GM21526 (cell line): ENCODE measurements at regions not wholly inside any gene's neighbourhood (a gene's known extent, or its start where the extent isn't known, plus 50 kb on each side); places are given as distances from the start of the nearest gene placed in this dataset.
A peak's percentile ranks its signal among the peaks of the same experiment; 100 is the strongest.
"Not testable (repeated sequence)": the region's sequence is repeated elsewhere in the genome, so short reads cannot be mapped to it uniquely, and the experiment has no call there.

Experiments
- ATAC-seq: cut with Tn5 transposase; IDR thresholded peaks from one replicate; pipeline ENCODE4 v1.9.1; 2021; ENCODE audit warnings: moderate library complexity; ENCODE audit not compliant: unreplicated experiment, low FRiP score

DNA sequence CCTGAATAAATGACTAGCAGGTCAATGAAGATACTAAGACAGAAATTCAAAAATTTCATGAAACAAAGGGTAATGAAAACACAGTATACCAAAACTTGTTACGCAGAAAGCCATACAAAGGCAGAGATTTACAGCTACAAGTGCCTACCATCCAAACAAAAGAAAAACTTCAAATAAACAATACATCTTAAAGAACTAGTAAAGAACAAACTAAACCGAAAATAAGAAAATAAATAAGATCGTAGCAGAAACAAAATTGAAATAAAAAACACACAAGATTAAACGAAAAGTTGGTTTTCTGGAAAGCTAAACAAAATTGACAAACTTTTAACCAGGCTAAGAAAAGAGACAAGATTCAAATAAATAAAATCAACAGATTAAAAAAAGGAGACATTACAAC lies 51.5 kb downstream of the VPREB1 start:
- ATAC-seq: not testable (repeated sequence)

DNA sequence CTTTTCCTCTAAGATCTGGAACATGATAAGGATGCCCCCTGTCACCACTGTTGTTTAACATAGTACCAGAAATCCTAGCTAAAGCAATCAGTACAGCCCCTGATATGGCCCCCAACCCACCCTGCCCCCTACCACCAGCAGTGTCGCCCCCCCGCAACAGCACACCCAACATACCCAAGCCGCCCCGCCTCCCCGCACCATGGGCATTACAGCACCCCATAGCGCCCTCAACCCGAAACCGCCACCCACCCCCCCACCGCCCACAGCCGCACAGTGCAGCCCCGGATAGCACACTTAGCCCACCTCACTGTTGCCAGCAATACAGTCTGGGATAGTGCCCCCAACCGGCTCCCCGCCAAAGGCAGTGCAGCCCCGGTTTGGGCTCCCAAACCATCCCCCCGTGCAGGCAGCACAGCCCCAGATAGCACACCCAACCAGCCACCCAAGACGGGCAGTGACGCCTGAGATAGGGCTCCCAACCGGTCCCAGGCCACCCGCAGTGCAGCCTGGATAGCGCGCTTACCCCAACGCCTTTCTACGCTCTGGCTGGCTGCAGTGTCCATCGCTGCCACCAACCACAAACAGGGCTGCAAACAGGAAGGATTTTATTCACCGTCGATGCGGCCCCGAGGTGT lies 52.7 kb downstream of the VPREB1 start:
- ATAC-seq: not testable (repeated sequence)

DNA sequence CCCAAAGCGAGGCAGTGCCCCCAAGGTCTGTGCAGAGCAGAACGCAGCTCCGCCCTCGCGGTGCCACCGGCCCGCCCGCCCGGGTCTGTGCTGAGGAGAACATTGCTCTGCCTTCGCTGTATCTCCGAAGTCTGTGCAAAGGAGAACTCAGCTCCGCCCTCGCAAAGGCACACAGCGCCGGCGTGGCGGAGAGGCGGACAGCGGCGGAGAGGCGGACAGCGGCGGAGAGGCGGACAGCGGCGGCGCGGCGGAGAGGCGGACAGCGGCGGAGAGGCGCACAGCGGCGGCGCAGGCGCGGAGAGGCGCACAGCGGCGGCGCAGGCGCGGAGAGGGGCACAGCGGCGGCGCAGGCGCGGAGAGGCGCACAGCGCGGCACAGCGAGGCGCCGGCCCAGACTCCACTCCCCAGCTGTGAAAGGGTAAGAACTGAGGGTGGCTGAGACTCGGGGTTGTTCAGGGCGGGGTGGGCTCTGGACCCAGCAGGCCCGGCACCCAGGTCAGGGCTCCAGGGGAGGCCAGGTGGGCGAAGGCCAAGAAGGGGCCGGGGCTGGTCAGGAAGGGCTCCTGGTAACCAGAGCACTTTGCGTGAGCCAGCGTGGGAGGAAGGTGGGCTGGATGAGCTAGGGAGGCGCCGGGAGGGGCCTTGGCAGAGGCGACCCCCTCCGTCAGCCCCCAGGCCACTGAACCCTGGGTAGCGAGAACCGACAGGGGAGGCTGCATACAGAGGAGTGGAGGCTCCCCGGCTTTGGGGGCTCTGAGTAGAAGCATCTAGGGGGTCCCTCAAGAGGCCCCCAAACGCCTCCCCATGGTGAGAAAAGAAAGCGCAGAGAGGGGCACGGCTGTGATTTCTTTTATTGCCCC lies 53.4 kb downstream of the VPREB1 start:
- ATAC-seq: peak; percentile 79

DNA sequence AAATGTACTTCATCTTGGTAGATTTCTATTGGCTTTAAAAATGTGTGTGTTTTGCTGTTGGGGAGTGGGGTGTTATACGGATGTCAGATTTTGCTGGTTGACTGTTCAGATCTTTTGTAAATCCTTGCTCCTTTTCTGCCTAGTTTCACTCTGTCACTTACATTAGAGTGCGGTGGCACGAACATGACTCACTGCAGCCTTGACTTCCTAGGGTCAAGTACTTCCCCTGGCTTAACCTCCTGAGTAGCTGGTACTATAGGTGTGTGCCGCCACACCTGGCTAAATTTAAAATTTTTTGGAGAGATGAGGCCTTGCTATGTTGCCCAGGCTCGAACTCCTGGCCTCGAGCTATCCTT lies 54.0 kb downstream of the VPREB1 start:
- ATAC-seq: not testable (repeated sequence)

DNA sequence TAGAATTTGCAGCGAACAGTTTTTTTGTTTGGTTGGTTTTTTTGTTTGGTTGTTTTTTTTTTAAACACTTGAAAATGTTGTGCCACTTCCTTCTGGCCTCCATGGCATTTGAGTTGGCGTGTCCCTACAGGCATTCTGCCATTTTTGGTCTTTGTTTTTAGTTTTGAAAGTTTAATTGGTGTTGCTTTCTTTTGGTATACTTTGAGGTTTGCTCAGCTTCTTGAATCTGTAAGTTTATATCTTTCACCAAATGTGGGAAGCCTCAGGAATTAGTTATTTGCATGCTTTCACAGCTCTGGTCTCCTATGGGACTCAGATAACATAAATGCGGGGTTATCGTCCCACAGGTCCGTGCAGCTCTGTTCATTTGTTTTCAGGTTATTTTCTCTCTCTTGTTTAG lies 55.9 kb downstream of the VPREB1 start:
- ATAC-seq: not testable (repeated sequence)

DNA sequence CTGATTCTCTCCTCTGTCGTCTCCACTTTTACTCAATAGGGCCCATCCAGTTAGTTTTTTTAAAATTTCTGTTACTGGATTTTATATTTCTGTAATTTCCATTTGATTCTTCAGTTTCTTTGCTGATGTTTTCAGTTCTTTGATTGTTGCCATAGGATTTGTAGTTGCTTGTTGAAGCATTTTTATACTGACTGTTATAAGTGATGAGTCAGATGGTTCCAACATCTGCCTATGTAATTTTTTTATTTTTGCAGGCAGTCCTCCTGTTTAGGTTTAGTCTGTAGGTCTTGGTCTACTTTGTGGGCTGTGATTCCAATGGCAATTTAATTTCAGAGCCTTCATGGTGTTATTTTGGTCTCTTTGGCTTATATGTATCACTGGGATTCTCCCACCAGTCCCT lies 56.4 kb downstream of the VPREB1 start:
- not testable (repeated sequence) for ATAC-seq

- ATAC-seq: no peak
Observed at GRCh38 chr22:22316589-22316988, 72.0 kb downstream of the VPREB1 start.

DNA sequence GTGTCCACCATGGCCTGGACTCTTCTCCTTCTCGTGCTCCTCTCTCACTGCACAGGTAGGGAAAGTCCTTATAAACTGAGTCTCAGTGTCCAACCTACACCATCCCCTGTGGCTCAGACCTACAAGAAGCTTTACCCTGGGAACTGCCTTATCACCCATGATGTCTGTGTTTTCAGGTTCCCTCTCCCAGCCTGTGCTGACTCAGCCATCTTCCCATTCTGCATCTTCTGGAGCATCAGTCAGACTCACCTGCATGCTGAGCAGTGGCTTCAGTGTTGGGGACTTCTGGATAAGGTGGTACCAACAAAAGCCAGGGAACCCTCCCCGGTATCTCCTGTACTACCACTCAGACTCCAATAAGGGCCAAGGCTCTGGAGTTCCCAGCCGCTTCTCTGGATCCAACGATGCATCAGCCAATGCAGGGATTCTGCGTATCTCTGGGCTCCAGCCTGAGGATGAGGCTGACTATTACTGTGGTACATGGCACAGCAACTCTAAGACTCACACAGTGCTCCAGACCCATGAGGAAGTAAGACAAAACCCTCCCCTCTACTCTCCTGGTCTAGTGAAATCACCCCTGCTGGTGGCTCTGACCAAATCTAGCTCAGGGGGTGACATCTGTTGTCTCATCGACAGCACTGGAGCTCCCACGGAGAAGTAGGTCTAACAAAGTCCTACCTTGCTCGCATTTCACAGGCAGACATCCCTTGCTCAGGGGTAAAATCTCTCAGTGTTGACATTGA lies 74.3 kb downstream of the VPREB1 start:
- ATAC-seq: no peak

- ATAC-seq: peak; percentile 64
Observed at GRCh38 chr22:22321743-22322611, 77.4 kb downstream of the VPREB1 start.

DNA sequence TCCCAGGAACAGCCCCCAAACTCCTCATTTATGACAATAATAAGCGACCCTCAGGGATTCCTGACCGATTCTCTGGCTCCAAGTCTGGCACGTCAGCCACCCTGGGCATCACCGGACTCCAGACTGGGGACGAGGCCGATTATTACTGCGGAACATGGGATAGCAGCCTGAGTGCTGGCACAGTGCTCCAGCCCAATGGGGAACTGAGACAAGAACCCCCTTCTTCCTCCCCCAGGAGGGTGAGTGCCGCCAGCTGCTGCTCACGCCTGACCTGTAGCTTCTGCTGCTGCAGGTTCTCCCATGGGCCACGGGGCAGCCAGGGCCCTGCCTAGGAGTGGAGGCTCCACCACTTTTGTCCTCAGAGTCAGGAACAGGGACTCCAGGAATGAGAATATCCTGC lies 78.2 kb downstream of the VPREB1 start:
- no peak for ATAC-seq

- no peak for ATAC-seq
Observed at GRCh38 chr22:22327723-22328122, 83.1 kb downstream of the VPREB1 start.

DNA sequence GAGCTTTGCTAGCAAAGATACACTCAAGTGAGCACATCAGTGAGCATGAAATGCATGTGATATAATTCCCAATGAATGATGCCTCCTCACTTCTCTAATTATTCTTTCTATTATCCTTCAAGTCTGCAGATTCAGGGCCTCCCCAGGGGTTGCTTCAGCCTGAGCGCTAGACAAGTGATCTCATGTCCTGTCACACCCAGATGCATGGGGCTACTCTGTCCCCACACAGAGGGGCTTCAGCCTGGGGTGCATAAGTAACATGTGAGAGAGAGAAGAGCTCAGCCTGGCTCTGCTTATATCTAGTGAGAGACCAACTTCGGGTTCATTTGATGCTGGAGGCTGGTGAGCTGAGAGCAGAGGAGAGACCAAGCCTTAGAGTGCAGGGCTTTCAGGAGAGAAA lies 85.2 kb downstream of the VPREB1 start:
- no peak for ATAC-seq

DNA sequence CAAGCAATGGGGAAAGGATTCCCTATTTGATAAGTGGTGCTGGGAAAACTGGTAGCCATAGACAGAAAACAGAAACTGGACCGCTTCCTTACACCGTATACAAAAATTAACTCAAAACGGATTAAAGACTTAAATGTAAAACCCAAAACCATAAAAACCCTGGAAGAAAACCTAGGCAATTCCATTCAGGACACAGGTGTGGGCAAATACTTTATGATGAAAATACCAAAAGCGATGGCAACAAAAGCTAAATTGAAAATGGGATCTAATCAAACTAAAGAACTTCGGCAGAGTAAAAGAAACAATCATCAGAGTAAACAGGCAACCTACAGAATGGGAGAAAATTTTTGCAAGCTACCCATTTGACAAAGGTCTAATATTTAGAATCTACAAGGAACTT lies 91.1 kb downstream of the VPREB1 start:
- ATAC-seq: not testable (repeated sequence)

GRCh38 chr22:22336333-22336732 lies 91.7 kb downstream of the VPREB1 start:
- not testable (repeated sequence) for ATAC-seq

- not testable (repeated sequence) for ATAC-seq
Observed at GRCh38 chr22:22338778-22339177, 94.2 kb downstream of the VPREB1 start.

GRCh38 chr22:22341736-22342135 lies 97.2 kb downstream of the VPREB1 start:
- ATAC-seq: no peak

DNA sequence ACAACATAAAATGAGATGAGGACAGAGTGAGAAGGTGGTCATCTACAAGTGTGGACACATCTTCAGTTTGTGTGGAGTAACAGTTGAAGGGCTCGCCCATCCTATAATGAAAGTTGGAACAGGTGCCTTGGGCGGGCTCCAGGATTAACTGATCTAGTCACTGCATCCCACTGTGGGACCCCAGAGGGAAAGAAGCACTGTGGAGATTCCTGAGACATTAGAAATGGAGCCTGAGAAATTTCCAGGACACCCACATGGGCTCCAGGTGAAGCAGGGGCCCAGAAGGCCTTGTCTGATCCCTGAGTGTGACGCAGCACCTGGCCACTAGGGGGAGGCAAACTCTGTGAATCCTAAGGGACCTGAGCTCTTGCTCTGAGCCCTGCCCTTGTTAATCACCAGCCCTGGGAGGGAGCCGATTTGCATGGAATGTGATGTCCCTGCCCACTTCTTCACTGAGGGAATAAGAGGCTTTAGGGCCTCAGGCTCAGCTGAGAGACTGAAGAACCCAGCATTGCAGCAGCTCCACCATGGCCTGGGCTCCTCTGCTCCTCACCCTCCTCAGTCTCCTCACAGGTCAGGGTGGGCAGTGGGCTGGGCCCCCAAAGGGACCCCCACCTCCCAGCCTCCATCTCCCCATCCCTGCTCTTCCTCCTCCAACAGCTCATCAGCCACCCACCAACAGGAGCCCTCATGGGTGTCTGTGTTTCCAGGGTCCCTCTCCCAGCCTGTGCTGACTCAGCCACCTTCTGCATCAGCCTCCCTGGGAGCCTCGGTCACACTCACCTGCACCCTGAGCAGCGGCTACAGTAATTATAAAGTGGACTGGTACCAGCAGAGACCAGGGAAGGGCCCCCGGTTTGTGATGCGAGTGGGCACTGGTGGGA lies 98.4 kb downstream of the VPREB1 start:
- ATAC-seq: no peak

GRCh38 chr22:22343581-22344296 lies 99.2 kb downstream of the VPREB1 start:
- no peak for ATAC-seq

- no peak for ATAC-seq
Observed at GRCh38 chr22:22344430-22344829, 99.8 kb downstream of the VPREB1 start.
